ENCODE measurements at regions not wholly inside any gene's neighbourhood (a gene's known extent, or its start where the extent isn't known, plus 50 kb on each side); places are given as distances from the start of the nearest gene placed in this dataset.

GRCh38 chr14:22081337-22081736 lies 407.7 kb upstream of the OR4E1 start:
- no peaks in the 10 kb centered on the region for H3K4me1 ChIP-seq (replicated peaks; ENCODE audit: insufficient read depth)
- ChIA-PET POLR2A (ENCODE audit: unreplicated experiment) (no interaction called here), CTCF (no interaction called here)
- no peak for DNase-seq
- intact Hi-C loops (cut with micrococcal nuclease; ENCODE audit: unreplicated experiment): loop anchor here (10.0 kb wide), 1 partner anchor 87 kb away; no protein-coding TSS in a partner anchor
- no peaks in the 10 kb centered on the region for H3K36me3 ChIP-seq (ENCODE audit: low read depth)
- H4K20me1 ChIP-seq (ENCODE audit: insufficient read depth): no peaks in the 10 kb centered on the region
- no peaks in the 10 kb centered on the region for H3K9me2 ChIP-seq (ENCODE audit: insufficient read depth)
- H2AFZ ChIP-seq: no peak overlapping the region
- no peaks in the 10 kb centered on the region for H3K9me3 ChIP-seq (ENCODE audit: insufficient read depth, low read depth)
- no peaks in the 10 kb centered on the region for H3F3A ChIP-seq (ENCODE audit: insufficient read depth, low read depth)
- H3K4me2 ChIP-seq: no peak overlapping the region
- H3K27ac ChIP-seq: no peak overlapping the region
- TF ChIP-seq EZH2 (IDR thresholded peaks at IDR 0.05; ENCODE audit: low read depth): no peak
- no peak for TF ChIP-seq CTCF (conservative IDR thresholded peaks at IDR 0.05)
- H3K79me2 ChIP-seq (ENCODE audit: low read depth): no peaks in the 10 kb centered on the region
- BruUV-seq (replicated peaks): no TSS peak
- no peak overlapping the region for H3K4me3 ChIP-seq
- no peaks in the 10 kb centered on the region for H3K27me3 ChIP-seq (ENCODE audit: insufficient read depth, low read depth)

- Histone ChIP-seq H3K79me2 (ENCODE audit: low read depth) (no peaks in the 10 kb centered on the region), H4K20me1 (ENCODE audit: insufficient read depth) (no peaks in the 10 kb centered on the region), H3K9me3 (ENCODE audit: insufficient read depth, low read depth) (no peaks in the 10 kb centered on the region), H3K4me1 (replicated peaks; ENCODE audit: insufficient read depth) (no peaks in the 10 kb centered on the region), H3K27me3 (ENCODE audit: insufficient read depth, low read depth) (no peaks in the 10 kb centered on the region), H3K4me2 (no peak overlapping the region), H3K9me2 (ENCODE audit: insufficient read depth) (no peaks in the 10 kb centered on the region), H3K27ac (no peak overlapping the region), H2AFZ (no peak overlapping the region), H3K36me3 (ENCODE audit: low read depth) (no peaks in the 10 kb centered on the region), H3K4me3 (no peak overlapping the region), H3F3A (ENCODE audit: insufficient read depth, low read depth) (no peaks in the 10 kb centered on the region)
- BruUV-seq (replicated peaks): no TSS peak
- TF ChIP-seq EZH2 (IDR thresholded peaks at IDR 0.05; ENCODE audit: low read depth) (no peak), CTCF (conservative IDR thresholded peaks at IDR 0.05) (no peak)
- ChIA-PET CTCF (no interaction called here), POLR2A (ENCODE audit: unreplicated experiment) (no interaction called here)
- no peak for DNase-seq
- intact Hi-C loops (cut with micrococcal nuclease; ENCODE audit: unreplicated experiment): loop anchor here (10.0 kb wide), 1 partner anchor 85 kb away; no protein-coding TSS in a partner anchor
Observed at GRCh38 chr14:22079766-22080165, 406.1 kb upstream of the OR4E1 start.

GRCh38 chr14:22073801-22074200 lies 400.2 kb upstream of the OR4E1 start:
- Histone ChIP-seq H3K9me3 (ENCODE audit: insufficient read depth, low read depth) (no peaks in the 10 kb centered on the region), H4K20me1 (ENCODE audit: insufficient read depth) (no peaks in the 10 kb centered on the region), H3K27ac (no peak overlapping the region), H3K4me3 (no peak overlapping the region), H3K36me3 (ENCODE audit: low read depth) (no peaks in the 10 kb centered on the region), H3K79me2 (ENCODE audit: low read depth) (no peaks in the 10 kb centered on the region), H3K4me2 (no peak overlapping the region), H3F3A (ENCODE audit: insufficient read depth, low read depth) (no peaks in the 10 kb centered on the region), H3K9me2 (ENCODE audit: insufficient read depth) (no peaks in the 10 kb centered on the region), H3K4me1 (replicated peaks; ENCODE audit: insufficient read depth) (no peaks in the 10 kb centered on the region), H2AFZ (no peak overlapping the region), H3K27me3 (ENCODE audit: insufficient read depth, low read depth) (no peaks in the 10 kb centered on the region)
- intact Hi-C loops (cut with micrococcal nuclease; ENCODE audit: unreplicated experiment): no loop called here
- ChIA-PET POLR2A (ENCODE audit: unreplicated experiment) (no interaction called here), CTCF (no interaction called here)
- no peak for DNase-seq
- TF ChIP-seq EZH2 (IDR thresholded peaks at IDR 0.05; ENCODE audit: low read depth) (no peak), CTCF (conservative IDR thresholded peaks at IDR 0.05) (no peak)
- no TSS peak for BruUV-seq (replicated peaks)

All from PC-9 (cell line).